ENCODE measurements at regions not wholly inside any gene's neighbourhood (a gene's known extent, or its start where the extent isn't known, plus 50 kb on each side); places are given as distances from the start of the nearest gene placed in this dataset.
"Not testable (repeated sequence)": the region's sequence is repeated elsewhere in the genome, so short reads cannot be mapped to it uniquely, and the experiment has no call there.

DNA sequence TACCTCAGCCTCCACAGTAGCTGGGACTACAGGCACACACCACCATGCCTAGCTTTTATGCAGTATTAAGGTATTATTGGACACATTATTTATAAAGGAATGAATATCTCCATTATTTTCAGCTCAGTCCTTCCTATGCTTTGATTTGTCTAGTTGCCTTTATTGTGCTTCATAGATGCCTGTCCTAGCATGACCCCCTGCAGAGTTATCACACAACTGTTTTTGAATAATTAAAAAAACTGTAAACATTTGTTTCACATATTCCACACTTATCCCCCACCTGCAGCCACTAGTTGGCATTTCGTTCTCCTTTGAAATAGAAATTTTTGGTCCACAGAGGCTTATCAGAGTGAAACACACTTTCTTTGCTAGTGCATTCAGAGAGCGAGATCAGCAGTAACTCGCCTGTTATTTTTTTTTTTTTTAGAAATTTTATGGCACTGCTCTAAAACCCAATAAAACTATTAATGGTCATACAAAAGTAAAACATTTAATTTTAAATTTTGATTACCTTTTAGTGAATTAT lies 151.8 kb upstream of the RASA1 start:
- DNase-seq = no peak

- no peak for DNase-seq
Observed at GRCh38 chr5:87116825-87117512, 150.7 kb upstream of the RASA1 start.

- no peak for DNase-seq
Observed at GRCh38 chr5:87119588-87119987, 148.1 kb upstream of the RASA1 start.

- DNase-seq = peak; percentile 72 to 94
Observed at GRCh38 chr5:87120518-87121303, 147.0 kb upstream of the RASA1 start.

DNA sequence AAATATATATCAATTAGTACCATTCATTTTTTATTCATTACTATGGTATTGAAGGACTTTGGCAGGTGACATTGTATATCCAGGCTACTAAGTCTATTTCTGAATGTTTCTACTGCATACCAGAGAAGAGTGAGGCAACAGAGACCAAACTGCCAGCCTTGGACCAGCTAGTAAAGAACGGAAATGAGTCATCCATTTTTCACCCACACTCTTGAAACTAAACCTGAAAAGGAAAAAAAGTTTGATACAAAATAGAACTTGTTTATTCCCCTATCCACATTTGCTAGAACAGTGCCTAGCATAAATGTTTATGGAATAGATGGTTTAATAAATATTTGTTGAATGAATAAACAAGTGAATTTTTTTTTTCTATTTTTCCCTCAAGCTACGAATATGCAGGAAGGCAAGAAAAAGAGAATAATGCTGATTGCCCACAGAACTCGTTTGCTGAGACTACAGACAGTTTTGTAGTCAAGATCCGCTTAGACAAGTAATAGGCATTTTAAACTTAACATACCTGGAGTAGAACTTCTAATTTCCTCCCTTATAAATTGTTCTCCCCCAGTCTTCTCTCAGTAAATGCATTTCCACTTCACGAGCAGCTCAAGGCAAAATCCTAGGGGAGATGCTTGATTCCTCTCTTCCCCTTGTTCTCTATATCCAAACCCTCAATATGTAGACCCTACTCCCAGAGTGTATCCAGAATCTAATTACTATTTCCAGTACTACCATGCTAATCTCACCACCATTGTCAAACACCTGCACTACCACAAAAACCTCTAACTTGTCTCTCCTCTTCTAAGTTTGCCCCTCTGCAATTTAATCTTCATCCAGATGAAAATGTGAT lies 146.2 kb upstream of the RASA1 start:
- DNase-seq = peak; percentile 85 to 98

DNA sequence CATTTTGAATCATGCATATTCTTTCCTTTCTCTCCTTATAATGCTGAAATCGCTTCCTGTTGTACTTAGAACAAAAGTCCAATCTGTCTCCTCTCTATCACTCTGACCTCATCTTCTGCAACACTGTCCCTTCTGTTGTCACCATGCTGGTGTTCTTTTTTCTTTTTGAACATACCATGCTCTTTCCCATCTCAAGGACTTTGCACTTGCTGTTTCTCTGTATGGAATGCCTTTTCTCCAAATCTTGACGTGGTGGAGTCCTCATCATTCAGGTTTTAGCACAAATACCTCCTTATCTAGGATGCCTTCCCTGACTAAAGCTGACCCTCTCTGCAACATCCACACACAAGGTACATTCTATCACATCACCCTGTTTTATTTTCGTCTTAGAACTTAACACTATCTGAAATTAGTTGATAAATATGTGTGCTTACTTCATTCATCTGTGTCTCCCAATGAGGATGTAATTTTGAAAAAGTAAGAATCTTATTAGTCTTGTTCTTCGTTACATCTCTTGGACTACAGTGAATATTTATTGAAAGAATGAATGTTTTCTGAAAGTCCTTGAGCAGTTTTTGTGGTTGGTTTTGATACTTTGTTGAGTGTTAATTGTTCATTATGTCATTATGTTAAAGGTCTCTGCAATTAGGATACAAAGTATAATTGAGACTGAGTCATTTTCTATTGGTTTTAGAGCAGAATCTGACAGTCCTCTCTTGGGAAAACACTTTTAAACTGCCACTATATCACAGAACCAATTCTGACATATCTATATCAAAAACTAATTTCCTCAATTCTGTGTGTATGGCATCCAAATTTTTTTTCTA lies 145.3 kb upstream of the RASA1 start:
- peak in 1 of 2 experiments; percentile 60 for DNase-seq

GRCh38 chr5:87125766-87126165 lies 141.9 kb upstream of the RASA1 start:
- DNase-seq = no peak

GRCh38 chr5:87126869-87127268 lies 140.8 kb upstream of the RASA1 start:
- no peak for DNase-seq

GRCh38 chr5:87127426-87127825 lies 140.3 kb upstream of the RASA1 start:
- DNase-seq = peak in 1 of 2 experiments; percentile 26

GRCh38 chr5:87127956-87128687 lies 139.6 kb upstream of the RASA1 start:
- DNase-seq = no peak

- no peak for DNase-seq
Observed at GRCh38 chr5:87129046-87129445, 138.6 kb upstream of the RASA1 start.

DNA sequence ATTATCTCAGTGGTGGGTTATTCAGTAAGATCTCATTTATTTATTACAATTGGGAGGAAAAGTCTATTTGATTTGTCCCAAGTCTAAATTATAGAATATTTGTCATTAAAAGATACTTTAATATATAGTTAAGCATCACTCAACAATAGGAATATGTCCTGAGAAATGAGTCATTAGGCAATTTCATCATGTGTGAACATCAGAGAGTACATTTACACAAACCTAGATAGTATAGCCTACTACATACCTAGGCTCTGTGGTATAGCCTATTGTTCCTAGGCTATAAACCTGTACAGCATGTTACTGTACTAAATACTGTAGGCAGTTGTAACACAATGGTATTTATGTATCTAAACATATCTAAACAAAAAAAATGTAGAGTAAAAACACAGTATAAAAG lies 135.0 kb upstream of the RASA1 start:
- DNase-seq = no peak

DNA sequence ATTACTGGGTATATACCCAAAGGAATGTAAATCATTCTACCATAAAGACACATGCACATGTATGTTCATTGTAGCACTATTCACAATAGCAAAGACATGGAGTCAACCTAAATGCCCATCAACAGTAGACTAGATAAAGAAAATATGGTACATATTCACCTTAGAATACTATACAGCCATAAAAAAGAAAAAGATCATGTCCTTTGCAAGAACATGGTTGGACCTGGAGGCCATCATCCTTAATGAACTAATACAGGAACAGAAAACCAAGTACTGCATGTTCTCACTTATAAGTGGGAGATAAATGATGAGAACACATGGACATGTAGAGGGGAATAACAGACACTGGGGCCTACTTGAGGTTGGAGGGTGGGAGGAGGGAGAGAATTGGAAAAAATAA lies 133.2 kb upstream of the RASA1 start:
- not testable (repeated sequence) for DNase-seq

GRCh38 chr5:87136096-87136495 lies 131.6 kb upstream of the RASA1 start:
- DNase-seq = no peak

- DNase-seq = no peak
Observed at GRCh38 chr5:87136733-87137132, 130.9 kb upstream of the RASA1 start.

GRCh38 chr5:87137283-87137682 lies 130.4 kb upstream of the RASA1 start:
- no peak for DNase-seq

DNA sequence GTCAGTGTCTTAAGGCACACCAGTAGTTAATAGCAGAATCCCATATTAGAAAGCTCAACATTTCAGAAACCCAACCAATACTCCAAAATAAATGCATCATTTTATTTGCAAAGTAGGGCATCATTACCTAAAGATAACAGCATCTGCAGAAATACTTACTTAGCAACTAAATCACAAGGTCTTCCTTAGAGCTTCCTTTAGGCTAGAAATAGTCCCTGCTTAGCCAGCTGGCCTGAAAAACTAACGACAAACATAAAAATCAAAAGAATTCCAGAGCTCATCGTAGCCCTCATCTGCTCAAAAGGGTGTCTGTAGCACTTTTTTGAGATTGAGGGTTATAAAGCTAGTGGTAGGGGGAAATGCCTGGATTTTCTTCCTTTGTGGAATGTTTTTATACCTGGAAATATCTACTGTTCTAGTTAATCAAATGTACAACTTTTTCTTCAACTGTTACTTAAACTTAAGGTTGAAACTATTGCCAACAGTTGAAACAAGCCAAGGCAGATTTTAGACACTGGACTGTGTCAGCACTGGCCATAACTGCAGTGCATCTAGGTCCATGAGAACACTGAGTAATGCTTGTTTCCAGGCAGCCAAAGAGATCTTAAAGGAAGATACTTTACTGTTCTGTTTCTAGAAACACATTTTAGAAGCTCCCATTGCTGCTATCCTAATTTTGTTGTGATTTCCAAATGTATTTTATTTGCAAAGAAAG lies 129.4 kb upstream of the RASA1 start:
- DNase-seq = no peak

DNA sequence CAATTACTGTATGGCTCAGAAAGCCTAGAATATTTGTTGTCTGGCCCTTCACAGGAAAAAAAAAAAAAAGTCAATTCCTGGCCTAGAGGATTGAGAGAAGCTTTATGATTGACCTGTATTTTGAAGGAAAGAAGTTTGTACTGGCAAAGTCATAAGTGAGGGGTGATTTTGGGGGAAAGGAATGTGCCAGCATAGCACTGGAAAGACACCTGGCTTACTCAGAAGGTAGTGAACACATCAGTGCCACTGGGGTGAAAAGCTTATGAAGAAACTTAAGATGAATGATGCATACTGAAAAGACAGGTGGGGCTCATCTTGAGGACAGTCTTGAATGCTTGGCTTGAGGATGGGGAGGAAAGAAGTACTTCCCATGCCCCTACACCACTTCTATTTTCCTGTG lies 127.9 kb upstream of the RASA1 start:
- no peak for DNase-seq

DNA sequence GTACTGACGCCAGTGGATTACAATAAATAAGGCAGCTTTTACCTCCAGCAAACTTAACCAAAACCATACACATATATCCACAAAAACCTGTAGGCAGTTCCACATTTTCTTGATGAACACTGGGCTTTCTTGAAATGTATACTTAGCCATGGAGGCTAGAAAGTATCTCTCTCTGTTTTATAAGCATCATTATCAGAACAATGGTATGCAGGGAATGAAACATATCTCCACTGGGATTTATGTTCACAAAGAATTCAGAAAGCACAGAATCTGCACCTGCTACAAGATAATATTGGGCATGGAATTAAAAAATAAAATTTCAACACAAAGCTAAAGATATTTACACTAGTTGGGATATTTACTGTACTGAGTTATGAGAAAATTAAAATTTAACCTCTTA lies 126.1 kb upstream of the RASA1 start:
- no peak for DNase-seq

GRCh38 chr5:87145853-87146252 lies 121.8 kb upstream of the RASA1 start:
- not testable (repeated sequence) for DNase-seq

GRCh38 chr5:87147441-87147840 lies 120.2 kb upstream of the RASA1 start:
- no peak for DNase-seq

Data from SW 1271 (cell line).